ENCODE measurements at regions not wholly inside any gene's neighbourhood (a gene's known extent, or its start where the extent isn't known, plus 50 kb on each side); places are given as distances from the start of the nearest gene placed in this dataset.

DNA sequence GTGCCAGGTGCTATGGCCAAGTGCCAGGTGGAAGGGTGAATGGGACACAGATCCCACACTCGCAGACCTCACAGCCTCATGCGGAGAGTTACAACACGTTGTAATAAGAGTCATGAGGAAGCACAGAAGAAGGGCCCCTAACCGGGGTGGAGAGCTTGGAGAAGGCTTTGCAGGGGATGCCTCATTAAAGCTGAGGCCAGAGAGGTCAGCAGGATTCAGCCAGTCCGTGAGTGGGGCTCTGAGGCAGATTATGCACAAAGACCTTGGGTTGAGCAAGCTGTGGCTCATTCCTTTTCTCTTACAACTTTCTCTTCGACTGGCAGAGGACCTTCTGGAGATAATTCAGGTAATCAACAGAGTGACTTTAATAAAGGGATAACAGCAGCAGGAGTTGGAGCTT is 65.3 kb upstream of the SNRK start:
- H3K79me2 ChIP-seq (ENCODE audit: low read depth): no peaks in the 10 kb centered on the region

DNA sequence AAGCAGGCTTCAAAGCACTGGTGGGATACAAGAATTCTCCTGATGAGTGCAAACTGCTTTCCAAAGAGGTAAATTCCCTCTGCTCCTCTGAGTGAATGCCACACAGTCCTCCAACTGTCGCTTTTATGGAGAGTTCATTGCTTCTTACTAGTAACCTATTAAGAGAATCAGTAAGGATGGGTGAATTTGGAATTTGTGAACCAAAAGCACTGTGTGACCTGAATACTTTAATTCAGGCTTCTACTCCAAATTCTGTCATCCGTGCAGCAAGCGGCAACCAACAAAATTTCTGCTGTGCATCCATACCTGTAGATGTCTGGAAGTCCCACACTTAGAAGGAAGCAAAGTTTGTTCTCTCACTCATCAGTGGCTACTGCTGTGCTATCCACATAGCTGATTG is 66.7 kb upstream of the SNRK start:
- H3K4me1 Mint-ChIP-seq: no peaks in the 10 kb centered on the region
- H3K9me3 Mint-ChIP-seq: peaks cover 8% of the 10 kb centered on the region
- H4K20me1 ChIP-seq (ENCODE audit: low read depth): no peaks in the 10 kb centered on the region
- no peak overlapping the region for H3K27ac ChIP-seq
- H3K4me1 ChIP-seq: no peaks in the 10 kb centered on the region
- H3K9me3 ChIP-seq (ENCODE audit: low read depth): no peaks in the 10 kb centered on the region
- no peak for DNase-seq (ENCODE audit: low spot score)
- H3K27ac Mint-ChIP-seq: no peak overlapping the region
- no peak overlapping the region for H3K4me3 ChIP-seq
- no peak overlapping the region for H3K4me3 Mint-ChIP-seq
- peaks cover 3% of the 10 kb centered on the region for H3K27me3 Mint-ChIP-seq (ENCODE audit: insufficient read depth, low read depth)
- TF ChIP-seq, protein P1, sequence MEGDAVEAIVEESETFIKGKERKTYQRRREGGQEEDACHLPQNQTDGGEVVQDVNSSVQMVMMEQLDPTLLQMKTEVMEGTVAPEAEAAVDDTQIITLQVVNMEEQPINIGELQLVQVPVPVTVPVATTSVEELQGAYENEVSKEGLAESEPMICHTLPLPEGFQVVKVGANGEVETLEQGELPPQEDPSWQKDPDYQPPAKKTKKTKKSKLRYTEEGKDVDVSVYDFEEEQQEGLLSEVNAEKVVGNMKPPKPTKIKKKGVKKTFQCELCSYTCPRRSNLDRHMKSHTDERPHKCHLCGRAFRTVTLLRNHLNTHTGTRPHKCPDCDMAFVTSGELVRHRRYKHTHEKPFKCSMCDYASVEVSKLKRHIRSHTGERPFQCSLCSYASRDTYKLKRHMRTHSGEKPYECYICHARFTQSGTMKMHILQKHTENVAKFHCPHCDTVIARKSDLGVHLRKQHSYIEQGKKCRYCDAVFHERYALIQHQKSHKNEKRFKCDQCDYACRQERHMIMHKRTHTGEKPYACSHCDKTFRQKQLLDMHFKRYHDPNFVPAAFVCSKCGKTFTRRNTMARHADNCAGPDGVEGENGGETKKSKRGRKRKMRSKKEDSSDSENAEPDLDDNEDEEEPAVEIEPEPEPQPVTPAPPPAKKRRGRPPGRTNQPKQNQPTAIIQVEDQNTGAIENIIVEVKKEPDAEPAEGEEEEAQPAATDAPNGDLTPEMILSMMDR (IDR thresholded peaks at IDR 0.05): no peak
- TF ChIP-seq EZH2phosphoT487 (IDR thresholded peaks at IDR 0.05): no peak
- TF ChIP-seq EZH2 (IDR thresholded peaks at IDR 0.05): no peak
- H3F3A ChIP-seq (ENCODE audit: low read depth): no peaks in the 10 kb centered on the region
- H3K4me2 ChIP-seq: no peak overlapping the region
- no peaks in the 10 kb centered on the region for H3K36me3 ChIP-seq
- H3K9ac ChIP-seq: no peak overlapping the region
- no peaks in the 10 kb centered on the region for H3K79me2 ChIP-seq (ENCODE audit: low read depth)
- H2AFZ ChIP-seq (replicated peaks): no peak overlapping the region
- no peaks in the 10 kb centered on the region for H3K36me3 Mint-ChIP-seq
- no peaks in the 10 kb centered on the region for H3K27me3 ChIP-seq

More for the DNA sequence above, 65.3 kb upstream of the SNRK start:
- H3K27me3 Mint-ChIP-seq (ENCODE audit: insufficient read depth, low read depth): peaks cover 2% of the 10 kb centered on the region
- H3K9me3 ChIP-seq (ENCODE audit: low read depth): no peaks in the 10 kb centered on the region
- no peak overlapping the region for H3K4me3 ChIP-seq
- no peak overlapping the region for H3K4me2 ChIP-seq
- no peaks in the 10 kb centered on the region for H4K20me1 ChIP-seq (ENCODE audit: low read depth)
- no peak overlapping the region for H3K27ac Mint-ChIP-seq
- no peaks in the 10 kb centered on the region for H3K36me3 Mint-ChIP-seq
- no peak overlapping the region for H3K4me3 Mint-ChIP-seq
- no peaks in the 10 kb centered on the region for H3K4me1 ChIP-seq
- no peak for DNase-seq (ENCODE audit: low spot score)
- no peak for TF ChIP-seq EZH2 (IDR thresholded peaks at IDR 0.05)
- TF ChIP-seq, protein P1 (IDR thresholded peaks at IDR 0.05): no peak
- TF ChIP-seq EZH2phosphoT487 (IDR thresholded peaks at IDR 0.05): no peak
- H3K36me3 ChIP-seq: no peaks in the 10 kb centered on the region
- H3K27ac ChIP-seq: no peak overlapping the region
- no peaks in the 10 kb centered on the region for H3K4me1 Mint-ChIP-seq
- no peak overlapping the region for H3K9ac ChIP-seq
- peaks cover 11% of the 10 kb centered on the region for H3K9me3 Mint-ChIP-seq
- H3F3A ChIP-seq (ENCODE audit: low read depth): no peaks in the 10 kb centered on the region
- no peaks in the 10 kb centered on the region for H3K27me3 ChIP-seq
- no peak overlapping the region for H2AFZ ChIP-seq (replicated peaks)

- H3K27me3 Mint-ChIP-seq (ENCODE audit: insufficient read depth, low read depth): peaks cover 4% of the 10 kb centered on the region
- Histone ChIP-seq H3K9me3 (ENCODE audit: low read depth) (no peaks in the 10 kb centered on the region), H3K36me3 (no peaks in the 10 kb centered on the region), H3K79me2 (ENCODE audit: low read depth) (no peaks in the 10 kb centered on the region), H4K20me1 (ENCODE audit: low read depth) (no peaks in the 10 kb centered on the region), H3K27me3 (no peaks in the 10 kb centered on the region), H3F3A (ENCODE audit: low read depth) (no peaks in the 10 kb centered on the region), H3K9ac (no peak overlapping the region), H3K27ac (no peak overlapping the region), H2AFZ (replicated peaks) (no peak overlapping the region), H3K4me1 (no peaks in the 10 kb centered on the region), H3K4me2 (no peak overlapping the region), H3K4me3 (no peak overlapping the region)
- H3K27ac Mint-ChIP-seq: no peak overlapping the region
- H3K4me1 Mint-ChIP-seq: no peaks in the 10 kb centered on the region
- H3K9me3 Mint-ChIP-seq: peaks cover 8% of the 10 kb centered on the region
- no peaks in the 10 kb centered on the region for H3K36me3 Mint-ChIP-seq
- no peak for TF ChIP-seq EZH2phosphoT487 (IDR thresholded peaks at IDR 0.05)
- TF ChIP-seq, protein P1 (IDR thresholded peaks at IDR 0.05): no peak
- no peak for TF ChIP-seq EZH2 (IDR thresholded peaks at IDR 0.05)
- DNase-seq (ENCODE audit: low spot score): no peak
- H3K4me3 Mint-ChIP-seq: no peak overlapping the region
Measured at GRCh38 chr3:43218921-43219320, 67.4 kb upstream of the SNRK start.
